Adipocyte (in vitro differentiated cells): ENCODE measurements at regions not wholly inside any gene's neighbourhood (a gene's known extent, or its start where the extent isn't known, plus 50 kb on each side); places are given as distances from the start of the nearest gene placed in this dataset.
"Not testable (repeated sequence)": the region's sequence is repeated elsewhere in the genome, so short reads cannot be mapped to it uniquely, and the experiment has no call there.

ENCODE experiments used
- DNase-seq: peaks from one replicate; pipeline ENCODE4 v3.0.0-alpha.2; 2015; ENCODE audit warnings: low read depth
- H3K27me3 ChIP-seq: replicated peaks from 2 replicates; pipeline ENCODE4 v1.7.0; 2013; ENCODE audit warnings: mild to moderate bottlenecking, low read length, moderate library complexity; ENCODE audit not compliant: control insufficient read depth, insufficient read depth
- H3K36me3 ChIP-seq: 2 replicates; pipeline ENCODE4 v1.7.0; 2013; ENCODE audit warnings: low read length, mild to moderate bottlenecking, moderate library complexity; ENCODE audit not compliant: control insufficient read depth, insufficient read depth, severe bottlenecking
- H3K4me1 ChIP-seq: 2 replicates; pipeline ENCODE4 v1.7.0; 2013; ENCODE audit warnings: mild to moderate bottlenecking, low read length, moderate library complexity; ENCODE audit not compliant: control insufficient read depth, insufficient read depth
- H3K4me3 ChIP-seq: 2 replicates; pipeline ENCODE4 v1.7.0; 2013; ENCODE audit warnings: mild to moderate bottlenecking, low read length, moderate library complexity
- H3K9ac ChIP-seq: 2 replicates; pipeline ENCODE4 v1.7.0; 2013; ENCODE audit warnings: mild to moderate bottlenecking, low read length, moderate library complexity
- H3K9me3 ChIP-seq: 2 replicates; pipeline ENCODE4 v1.7.0; 2013; ENCODE audit warnings: mild to moderate bottlenecking, low read length, moderate library complexity; ENCODE audit not compliant: control insufficient read depth

DNA sequence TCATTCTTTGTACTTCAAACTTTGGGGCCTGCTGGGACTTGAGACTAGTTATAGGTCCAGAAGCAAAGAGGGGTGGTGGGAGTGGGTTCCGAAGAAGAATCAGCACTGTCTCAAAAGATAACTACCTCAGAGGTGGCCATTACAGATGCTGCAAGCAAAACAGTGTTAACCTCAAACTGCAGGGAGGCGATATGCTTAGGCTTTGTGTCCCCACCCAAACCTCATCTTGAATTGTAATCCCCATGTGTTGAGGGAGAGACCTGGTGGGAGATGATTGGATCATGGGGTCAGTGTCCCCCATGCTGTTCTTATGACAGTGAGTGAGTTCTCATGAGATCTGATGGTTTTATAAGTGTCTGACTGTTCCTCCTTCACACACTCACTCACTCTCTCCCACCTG is 545.3 kb downstream of the XYLT1 start:
- Histone ChIP-seq H3K36me3 (no peaks in the 10 kb centered on the region), H3K9ac (no peak overlapping the region), H3K9me3 (no peaks in the 10 kb centered on the region), H3K27me3 (no peaks in the 10 kb centered on the region), H3K4me1 (no peaks in the 10 kb centered on the region), H3K4me3 (no peak overlapping the region)
- DNase-seq = no peak

DNA sequence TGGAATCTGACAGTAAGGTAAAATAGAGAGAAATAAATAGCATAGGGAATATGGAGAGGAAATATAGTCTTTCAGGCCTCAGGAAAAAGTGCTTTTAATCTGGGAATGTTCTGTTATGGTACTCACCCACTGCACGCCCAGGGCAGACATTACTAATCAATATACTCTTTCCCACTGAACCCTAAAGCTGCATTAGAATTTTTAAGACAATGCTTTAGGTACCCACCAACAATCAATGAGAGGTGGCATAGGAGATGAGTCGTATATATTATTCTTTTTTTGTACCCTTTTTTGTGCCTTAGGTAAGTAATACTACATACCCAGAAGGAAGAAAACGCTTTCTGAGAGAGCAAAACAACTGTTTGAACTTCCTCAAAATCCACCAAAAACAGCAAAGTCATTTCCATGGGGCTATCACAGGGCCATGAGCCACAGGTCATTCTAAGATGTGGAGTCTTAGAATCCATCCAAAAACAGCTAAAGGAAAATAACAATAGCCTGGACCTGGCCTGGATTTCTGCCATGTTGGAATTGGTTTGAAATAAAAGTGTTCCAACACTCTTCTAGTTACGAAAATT is 542.1 kb downstream of the XYLT1 start:
- Histone ChIP-seq H3K27me3 (no peaks in the 10 kb centered on the region), H3K9me3 (no peaks in the 10 kb centered on the region), H3K36me3 (no peaks in the 10 kb centered on the region), H3K4me1 (no peaks in the 10 kb centered on the region), H3K4me3 (no peak overlapping the region), H3K9ac (no peak overlapping the region)
- no peak for DNase-seq

DNA sequence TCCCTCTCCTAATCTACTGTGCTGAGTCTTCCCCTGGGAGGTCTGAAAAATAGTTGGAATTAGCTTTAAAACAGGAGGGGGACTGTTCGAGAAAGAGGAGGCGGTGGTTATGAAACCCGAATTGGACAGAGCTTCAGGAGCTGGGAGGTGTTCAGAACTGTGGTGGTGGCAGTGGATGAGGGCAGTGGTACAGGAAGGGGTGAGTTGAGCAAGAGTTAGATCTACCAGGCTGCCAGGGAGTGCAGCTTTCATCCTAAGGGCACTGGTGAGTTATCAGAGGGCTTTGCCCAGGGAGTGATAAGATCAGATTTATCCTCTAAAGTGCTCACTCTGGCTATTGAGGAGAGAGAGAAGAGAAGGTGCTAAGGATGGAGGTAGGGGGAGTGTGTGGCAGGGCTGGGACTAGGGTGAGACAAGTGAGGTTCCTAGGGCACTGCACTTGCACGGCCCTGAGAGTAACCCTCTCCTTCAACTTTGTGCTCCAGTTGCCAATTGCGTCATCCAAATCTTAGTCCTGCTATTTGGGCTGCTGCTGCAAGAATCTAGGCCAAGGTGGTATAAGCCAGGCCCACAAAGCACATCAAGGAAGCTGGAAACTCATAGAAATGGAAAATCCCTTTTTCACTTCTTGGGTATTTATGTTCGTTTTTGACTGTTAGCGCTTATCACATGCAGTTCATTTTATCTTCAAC is 540.3 kb downstream of the XYLT1 start:
- DNase-seq = no peak
- H3K9ac ChIP-seq = no peak overlapping the region
- no peaks in the 10 kb centered on the region for H3K9me3 ChIP-seq
- H3K4me3 ChIP-seq = no peak overlapping the region
- no peaks in the 10 kb centered on the region for H3K4me1 ChIP-seq
- H3K27me3 ChIP-seq = no peaks in the 10 kb centered on the region
- H3K36me3 ChIP-seq = no peaks in the 10 kb centered on the region

DNA sequence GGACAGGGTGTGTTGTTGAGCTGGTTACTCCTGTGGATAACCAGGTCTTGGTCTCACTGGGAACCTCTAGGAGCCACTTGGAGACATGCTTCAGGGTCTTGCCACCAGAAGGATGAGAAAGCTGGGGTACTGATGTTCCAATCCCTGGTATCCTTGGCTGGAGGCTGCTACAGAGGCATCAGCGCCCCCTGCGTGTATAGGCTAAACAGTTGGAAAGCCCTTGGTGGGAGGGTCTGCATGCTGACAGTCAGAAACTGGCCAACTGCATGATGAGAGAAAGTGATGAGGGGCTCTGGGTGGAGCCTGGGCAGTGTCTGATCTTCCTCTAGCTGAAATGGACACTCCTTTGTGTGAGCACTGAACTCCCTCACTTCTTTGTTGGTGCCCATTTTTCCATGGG is 536.9 kb downstream of the XYLT1 start:
- Histone ChIP-seq H3K9me3 (no peaks in the 10 kb centered on the region), H3K4me3 (no peak overlapping the region), H3K27me3 (no peaks in the 10 kb centered on the region), H3K4me1 (no peaks in the 10 kb centered on the region), H3K36me3 (no peaks in the 10 kb centered on the region), H3K9ac (no peak overlapping the region)
- no peak for DNase-seq

DNA sequence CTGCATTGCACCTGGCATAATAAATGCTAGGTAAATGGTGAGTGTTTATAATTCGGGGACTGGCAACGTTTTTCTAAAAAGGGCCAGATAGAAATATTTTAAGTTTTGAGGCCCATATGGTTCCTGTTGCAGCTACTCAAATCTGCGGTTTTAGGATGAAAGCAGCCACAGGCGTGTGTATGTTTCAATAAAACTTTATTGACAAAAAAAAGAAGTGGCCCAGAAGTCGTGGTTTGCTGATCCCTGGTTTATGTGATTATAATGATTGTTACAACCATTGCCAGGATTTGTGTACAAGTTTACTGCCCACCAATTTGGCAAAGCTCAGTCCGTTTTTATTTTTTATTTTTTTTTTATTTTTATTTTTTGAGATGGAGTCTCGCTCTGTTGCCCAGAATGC is 536.1 kb downstream of the XYLT1 start:
- no peak for DNase-seq

DNA sequence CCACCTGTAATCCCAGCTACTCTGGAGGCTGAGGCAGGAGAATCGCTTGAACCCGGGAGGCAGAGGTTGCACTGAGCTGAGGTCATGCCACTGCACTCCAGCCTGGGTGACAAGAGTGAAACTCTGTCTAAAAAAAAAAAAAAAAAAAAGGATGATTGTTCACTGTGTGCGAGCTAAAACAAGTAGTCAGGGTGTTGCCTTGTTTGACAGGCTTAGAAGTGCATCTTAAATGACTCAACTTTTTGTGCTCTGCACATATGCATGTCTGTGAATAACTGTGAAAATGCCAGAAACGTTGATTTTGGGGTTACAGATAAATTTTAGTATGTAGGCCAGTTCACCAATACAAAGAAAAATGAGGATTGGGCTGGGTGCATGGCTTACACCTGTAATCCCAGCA is 534.9 kb downstream of the XYLT1 start:
- H3K9ac ChIP-seq, H3K4me3 ChIP-seq, H3K9me3 ChIP-seq, DNase-seq, H3K36me3 ChIP-seq, H3K4me1 ChIP-seq, H3K27me3 ChIP-seq: not testable (repeated sequence)

More for the DNA sequence above, 536.1 kb downstream of the XYLT1 start:
- H3K36me3 ChIP-seq = no peaks in the 10 kb centered on the region
- H3K9me3 ChIP-seq = no peaks in the 10 kb centered on the region
- H3K4me3 ChIP-seq = no peak overlapping the region
- H3K9ac ChIP-seq = no peak overlapping the region
- H3K27me3 ChIP-seq = peaks cover 2% of the 10 kb centered on the region
- H3K4me1 ChIP-seq = no peaks in the 10 kb centered on the region

DNA sequence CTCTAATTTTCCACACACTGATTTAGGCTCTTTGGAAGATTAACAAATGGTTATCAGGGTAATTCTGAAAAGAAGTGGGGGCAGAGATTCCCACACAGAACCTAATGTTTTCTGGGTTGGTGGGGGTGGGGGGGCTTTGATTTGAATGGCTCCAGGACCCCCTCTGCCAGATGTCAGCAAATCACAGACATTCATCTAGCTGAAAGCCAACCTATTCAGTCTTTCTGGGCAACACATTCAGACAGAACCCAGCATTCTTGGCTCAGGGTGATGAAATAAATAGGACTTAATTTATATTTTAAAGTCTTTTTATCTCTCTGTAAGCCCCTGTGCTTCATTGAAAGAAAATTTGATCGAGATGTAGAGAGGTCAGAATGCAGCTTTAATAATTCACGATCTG is 533.2 kb downstream of the XYLT1 start:
- no peak for DNase-seq
- Histone ChIP-seq H3K36me3 (no peaks in the 10 kb centered on the region), H3K4me3 (no peak overlapping the region), H3K27me3 (peaks cover 5% of the 10 kb centered on the region), H3K9ac (no peak overlapping the region), H3K4me1 (no peaks in the 10 kb centered on the region), H3K9me3 (no peaks in the 10 kb centered on the region)

DNA sequence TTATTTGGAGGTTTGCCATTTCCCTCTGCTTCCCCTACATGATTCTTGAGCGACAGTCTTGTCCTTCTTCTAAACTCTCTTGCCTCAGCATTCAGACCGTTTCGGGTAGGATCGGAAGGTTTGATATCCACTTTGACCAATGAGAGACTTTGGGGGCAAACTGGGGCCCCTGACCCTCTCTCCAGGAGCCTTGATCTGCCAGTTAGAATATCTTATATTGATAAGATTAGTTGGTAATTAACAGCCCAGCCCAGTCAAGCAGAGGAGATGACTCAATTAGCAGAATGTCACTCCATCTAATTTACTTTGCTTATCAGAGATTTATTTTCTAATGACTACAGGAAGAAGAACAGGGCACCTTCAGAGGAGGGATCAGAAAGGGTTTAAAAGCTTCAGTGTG is 532.8 kb downstream of the XYLT1 start:
- H3K9me3 ChIP-seq = no peaks in the 10 kb centered on the region
- no peaks in the 10 kb centered on the region for H3K4me1 ChIP-seq
- H3K27me3 ChIP-seq = peaks cover 5% of the 10 kb centered on the region
- no peak overlapping the region for H3K4me3 ChIP-seq
- DNase-seq = no peak
- H3K9ac ChIP-seq = no peak overlapping the region
- no peaks in the 10 kb centered on the region for H3K36me3 ChIP-seq

DNA sequence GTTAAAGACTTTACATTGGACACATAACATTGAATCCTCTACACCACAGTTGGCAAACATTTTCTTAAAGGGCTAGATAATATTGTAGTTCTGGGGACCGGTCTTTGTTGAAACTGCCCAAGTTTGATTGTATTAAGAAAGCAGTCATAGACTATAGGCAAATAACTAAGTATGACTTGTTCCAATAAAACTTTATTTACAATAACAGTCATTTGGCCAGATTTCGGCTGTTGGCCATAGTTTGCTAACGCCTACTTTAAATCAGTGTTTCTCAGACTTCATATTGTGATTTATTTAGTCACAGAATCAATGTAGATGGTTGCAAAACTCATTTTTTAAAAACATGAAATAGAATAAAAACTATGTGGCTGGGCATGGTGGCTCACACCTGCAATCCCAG is 531.8 kb downstream of the XYLT1 start:
- H3K9me3 ChIP-seq = no peaks in the 10 kb centered on the region
- H3K4me1 ChIP-seq = no peaks in the 10 kb centered on the region
- H3K9ac ChIP-seq = no peak overlapping the region
- peaks cover 5% of the 10 kb centered on the region for H3K27me3 ChIP-seq
- no peaks in the 10 kb centered on the region for H3K36me3 ChIP-seq
- no peak overlapping the region for H3K4me3 ChIP-seq
- no peak for DNase-seq

DNA sequence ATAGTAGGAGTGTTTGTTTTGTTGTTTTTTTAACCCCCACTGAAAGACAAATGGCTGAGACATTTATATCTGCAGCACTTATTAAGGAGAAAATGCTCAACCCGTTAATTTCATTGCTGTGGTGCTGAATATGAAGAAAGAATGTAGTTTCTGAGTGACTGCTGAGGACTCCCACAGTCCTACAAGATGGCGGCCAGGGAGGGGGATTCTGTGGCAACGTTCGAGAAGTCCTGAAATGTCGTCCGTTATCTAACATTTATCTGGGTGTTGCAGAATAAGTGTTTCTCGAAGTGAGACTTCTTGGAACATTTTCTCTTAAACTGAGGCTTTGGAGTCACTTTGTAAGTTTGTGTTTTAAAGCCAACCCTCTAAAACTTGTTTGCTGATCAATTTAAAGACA is 530.4 kb downstream of the XYLT1 start:
- Histone ChIP-seq H3K4me1 (no peaks in the 10 kb centered on the region), H3K36me3 (no peaks in the 10 kb centered on the region), H3K27me3 (peaks cover 5% of the 10 kb centered on the region), H3K9ac (no peak overlapping the region), H3K9me3 (no peaks in the 10 kb centered on the region), H3K4me3 (no peak overlapping the region)
- DNase-seq = no peak

DNA sequence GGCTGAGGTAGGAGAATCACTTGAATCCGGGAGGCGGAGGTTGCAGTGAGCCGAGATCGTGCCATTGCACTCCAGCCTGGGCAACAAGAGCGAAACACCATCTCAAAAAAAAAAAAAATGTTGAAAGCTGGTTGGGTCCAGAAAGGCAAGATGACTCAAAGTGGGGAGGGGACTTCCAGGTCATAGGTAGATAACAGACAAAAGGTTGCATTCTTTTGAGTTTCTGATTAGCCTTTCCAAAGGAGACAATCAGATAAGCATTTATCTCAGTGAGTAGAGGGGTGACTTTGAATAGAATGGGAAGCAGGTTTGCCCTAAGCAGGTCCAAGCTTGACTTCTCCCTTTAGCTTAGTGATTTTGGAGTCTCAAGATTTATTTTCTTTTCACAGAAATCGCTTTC is 527.9 kb downstream of the XYLT1 start:
- H3K4me1 ChIP-seq, H3K9ac ChIP-seq, DNase-seq, H3K27me3 ChIP-seq, H3K36me3 ChIP-seq, H3K9me3 ChIP-seq, H3K4me3 ChIP-seq: not testable (repeated sequence)

DNA sequence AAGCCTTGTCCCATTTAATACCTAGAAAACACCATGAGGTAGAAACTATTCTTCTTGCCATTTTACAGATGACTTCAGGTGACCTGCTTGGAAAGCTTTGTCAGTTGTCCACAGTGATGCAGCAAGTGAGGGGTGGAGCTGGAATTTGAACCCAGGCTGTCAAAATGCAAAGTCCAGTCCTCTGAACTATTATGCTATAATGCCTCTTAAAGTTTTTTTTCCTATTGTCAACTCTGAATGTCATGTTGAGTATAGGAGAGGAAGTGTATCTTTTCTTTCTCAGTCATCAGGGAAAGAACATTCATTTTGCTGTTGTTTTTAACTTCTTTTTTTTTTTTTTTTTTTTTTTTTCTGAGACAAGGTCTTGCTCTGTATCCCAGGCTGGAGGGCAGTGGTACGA is 525.6 kb downstream of the XYLT1 start:
- DNase-seq = no peak
- Histone ChIP-seq H3K9me3 (peaks cover 3% of the 10 kb centered on the region), H3K4me1 (no peaks in the 10 kb centered on the region), H3K4me3 (no peak overlapping the region), H3K27me3 (peaks cover under 1% of the 10 kb centered on the region), H3K9ac (no peak overlapping the region), H3K36me3 (no peaks in the 10 kb centered on the region)
